GM21737 (cell line): ENCODE measurements at regions not wholly inside any gene's neighbourhood (a gene's known extent, or its start where the extent isn't known, plus 50 kb on each side); places are given as distances from the start of the nearest gene placed in this dataset.

Source experiments
- ATAC-seq: cut with Tn5 transposase; IDR thresholded peaks from one replicate; pipeline ENCODE4 v1.9.1; 2021; ENCODE audit warnings: mild to moderate bottlenecking, moderate library complexity; ENCODE audit not compliant: unreplicated experiment

DNA sequence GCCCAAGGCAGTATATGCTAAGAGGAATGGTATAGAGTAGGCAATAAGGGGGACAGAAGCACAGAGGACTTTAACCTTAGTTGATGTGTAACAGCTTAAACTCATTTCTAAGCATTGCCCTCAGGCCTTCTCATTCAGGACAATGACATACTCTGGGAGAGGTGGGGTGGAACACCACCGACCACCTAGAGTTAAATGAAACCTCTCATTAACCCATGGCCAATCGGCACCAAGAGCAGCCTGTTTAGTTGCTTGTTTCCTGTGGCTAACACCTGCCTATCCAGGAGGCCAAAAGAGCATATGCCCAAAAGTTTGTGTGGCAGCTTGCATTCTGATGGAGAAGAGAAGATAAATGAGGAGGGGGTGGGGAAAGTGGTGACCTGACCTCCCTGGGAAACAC is 50.0 kb downstream of the PABIR2 start:
- no peak for ATAC-seq

DNA sequence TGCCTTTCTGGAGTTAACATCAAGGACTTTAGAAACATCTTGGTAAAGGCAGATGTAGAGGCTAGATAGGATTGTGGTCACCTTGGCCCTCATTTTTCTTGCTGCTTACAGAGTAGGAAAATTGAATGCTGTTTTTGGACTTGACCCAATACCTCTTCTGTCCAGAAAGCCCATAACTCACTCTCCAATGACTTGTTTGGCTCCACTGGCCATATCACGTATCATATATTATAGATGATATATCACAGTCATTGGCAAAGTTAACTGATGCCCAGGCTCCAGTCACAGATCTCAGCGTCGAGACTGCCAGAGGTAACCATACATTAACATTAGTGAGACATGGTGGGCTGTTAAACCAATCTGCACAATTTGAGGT is 50.6 kb downstream of the PABIR2 start:
- ATAC-seq, result no peak

DNA sequence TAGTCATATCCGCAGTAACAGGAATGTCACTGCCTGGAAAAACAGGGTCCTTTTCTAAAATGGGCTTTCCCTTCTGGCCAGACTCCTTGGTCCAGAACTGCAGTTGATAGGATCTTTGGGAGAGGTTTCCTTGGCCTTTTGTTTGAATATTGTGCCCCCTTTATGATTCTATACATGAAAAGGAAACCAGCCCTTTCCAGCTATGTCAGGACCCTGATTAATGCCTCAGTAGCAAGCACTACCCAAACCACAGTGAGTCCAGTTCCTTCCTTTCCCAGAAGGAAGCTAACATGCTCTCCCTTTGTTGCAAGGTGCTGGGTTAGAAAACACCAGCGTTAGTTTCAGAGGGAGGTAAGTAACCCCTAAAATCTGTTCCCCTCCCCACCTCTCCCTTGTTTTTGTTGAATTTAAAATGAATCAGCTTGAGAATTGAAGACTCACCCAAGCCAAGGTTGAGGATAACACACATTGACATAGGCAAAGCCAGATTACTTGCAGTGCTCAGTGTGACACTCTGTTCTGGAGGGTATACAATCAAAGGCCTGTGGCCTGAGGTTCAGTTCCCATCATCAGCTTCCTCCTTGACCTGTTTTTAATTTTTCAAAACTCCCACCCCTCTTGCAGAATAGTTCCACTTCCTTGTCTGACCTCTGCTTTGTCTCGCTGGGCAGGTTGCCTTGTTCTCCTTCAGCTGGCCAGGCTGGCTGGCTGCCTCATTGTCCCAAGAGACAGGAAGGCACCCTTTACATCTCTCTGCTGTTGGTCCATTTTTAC is 51.2 kb downstream of the PABIR2 start:
- ATAC-seq, result no peak

DNA sequence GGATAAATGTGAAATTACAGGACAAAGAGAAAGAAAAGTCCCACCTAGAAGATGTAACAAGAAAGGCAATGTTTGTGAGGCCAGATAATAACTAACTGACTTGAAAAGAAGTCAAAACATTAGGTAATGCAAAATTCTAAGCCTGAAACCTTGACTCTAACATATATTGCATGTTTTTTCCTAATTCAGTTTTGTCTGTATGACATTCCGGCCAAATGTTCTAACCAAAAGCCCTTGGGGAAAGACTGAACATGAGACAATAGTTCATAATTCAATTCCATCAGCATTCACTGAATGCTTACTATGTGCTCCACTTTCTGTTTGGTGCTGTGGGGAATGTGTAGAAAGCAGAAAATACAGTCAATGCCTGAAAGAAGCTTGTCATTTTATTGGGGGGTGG is 53.9 kb downstream of the PABIR2 start:
- no peak for ATAC-seq

DNA sequence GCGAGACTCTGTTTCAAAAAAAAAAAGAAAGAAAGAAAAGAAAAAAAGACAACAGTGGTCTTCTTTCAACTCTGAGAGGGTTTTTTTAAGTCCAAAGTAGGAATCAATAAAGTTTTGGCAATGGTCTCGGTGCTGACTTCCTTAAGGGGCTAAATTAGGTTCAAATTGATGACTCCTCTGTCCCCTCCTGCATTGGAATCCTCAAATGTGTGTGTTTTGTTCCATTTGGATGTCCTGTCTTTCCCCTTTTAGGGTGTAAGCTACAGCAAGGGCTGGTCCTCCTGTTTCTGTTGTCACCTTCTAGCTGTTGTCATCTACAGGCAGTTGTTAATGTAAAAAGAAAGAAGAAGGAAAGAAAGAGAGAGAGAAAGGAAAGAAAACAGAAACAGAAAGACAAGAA is 54.4 kb downstream of the PABIR2 start:
- no peak for ATAC-seq

DNA sequence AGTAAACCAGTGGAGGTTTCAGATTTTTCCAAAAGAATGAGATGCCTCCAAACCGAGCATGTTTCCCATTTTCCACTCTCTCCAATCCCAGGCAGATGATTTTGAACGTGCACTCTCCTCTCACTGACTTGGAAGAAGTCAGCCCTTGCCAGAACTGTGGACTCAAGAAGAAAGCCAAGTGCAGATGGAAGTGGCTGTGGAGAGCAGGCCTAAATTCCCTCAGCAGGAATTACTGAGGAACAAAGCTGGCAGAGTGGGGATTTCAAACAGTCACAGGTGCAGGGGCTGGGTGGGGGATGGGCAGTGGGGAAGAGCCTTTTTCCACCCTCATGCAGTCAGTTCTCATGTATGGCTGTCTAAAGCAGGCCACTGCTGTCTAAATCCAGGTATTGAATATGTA is 55.3 kb downstream of the PABIR2 start:
- ATAC-seq, result no peak

DNA sequence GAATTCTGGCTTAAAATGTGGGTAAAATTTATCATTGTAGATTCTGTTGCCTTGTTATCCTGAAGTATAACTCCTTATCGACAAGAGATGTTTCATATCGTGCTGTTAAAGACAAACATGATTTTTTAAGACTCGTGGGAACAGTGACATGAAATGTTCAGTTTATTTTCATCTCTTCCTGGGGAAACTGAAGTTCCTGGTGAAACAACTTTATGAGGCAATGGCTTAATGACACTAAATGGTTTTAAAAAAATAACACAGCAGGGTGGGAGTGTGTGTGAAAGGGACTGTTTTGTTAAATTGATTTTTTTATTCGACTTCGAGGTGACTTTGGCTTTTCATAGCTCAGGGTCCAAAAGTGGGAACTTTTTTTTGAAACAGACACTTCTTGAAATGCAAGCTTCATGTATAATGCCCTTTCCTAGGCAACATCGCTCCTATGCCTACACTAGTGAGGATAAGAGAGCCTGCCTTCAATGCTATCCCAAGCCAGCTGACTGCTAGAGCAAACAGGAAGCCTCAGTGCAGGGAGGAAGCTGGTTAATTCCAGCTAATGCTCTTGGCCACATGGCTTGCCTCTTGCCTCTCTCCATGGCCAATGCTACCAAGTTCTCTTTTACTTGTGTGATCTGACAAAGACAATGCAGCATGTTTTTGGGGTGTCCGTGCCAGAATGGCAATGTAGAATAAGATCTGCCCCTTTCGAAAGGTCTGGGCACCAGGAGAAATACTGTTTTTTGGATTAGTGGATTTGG is 57.8 kb downstream of the PABIR2 start:
- ATAC-seq, result no peak

DNA sequence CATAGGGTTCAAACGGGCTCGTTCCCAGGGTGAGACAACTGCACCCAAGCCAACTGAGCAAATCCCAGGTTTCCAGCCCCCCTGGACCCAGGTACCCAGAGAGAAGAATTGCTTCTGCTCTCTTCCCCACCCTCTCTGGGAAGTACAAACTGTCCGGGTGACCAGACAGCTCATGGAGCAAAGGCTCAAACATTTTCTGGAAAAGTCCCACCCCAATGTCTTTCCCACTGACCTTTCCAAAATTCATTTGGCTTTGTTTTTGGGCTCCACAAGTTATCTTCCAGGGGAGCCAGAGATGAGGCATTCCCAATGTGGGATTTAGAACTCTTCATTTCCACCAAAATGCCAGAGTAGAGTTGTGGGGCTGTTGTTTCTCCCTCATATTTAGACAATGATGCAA is 58.6 kb downstream of the PABIR2 start:
- ATAC-seq, result no peak

DNA sequence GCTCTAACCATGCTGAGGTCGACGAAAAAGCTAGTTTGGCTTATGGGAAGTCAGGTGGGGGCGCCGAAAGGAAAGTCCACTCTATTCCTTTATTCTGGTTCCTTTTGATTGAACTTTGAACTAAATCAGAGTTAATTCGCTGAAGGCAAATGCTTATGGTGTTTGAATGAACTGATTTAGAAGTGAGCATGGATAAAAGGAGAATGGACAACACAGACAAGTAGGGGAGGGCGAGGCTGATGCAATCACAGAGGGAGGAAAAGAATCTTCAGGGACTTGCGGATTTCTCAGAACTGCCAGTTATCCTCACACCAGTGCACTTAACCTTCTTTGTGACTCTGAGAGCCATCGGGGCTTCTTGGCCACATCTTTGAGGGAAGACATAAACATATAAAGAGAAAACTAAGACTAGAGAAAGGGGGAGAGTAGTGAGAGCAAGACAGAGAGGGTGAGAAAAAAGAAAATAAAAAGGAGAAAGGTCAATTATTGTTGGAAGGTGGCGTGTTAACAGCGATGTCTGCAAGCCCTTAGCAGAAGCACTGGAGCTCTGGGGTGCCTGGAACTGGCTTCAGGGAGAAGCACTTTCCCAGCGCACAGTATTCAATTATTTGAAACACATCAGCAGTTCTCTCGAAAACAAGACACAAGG is 59.2 kb downstream of the PABIR2 start:
- ATAC-seq, result no peak

DNA sequence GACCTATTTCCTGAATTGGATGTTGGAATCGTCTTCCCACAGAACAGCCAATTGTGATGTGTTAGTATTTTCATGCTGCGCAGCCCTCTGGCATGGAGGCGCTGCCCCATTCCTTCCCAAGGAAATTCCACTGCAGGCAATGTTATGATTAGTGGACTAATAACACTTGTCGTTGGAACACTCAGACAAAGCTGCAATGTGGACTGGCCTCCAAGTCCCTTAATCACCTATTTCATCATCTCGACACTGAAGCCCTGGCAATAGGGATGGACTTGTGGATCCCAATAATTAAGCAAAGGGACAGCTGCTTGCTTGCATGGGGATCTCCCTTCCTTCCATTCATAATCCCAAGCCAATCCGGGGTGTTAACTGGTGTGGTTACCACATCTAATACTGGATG is 59.9 kb downstream of the PABIR2 start:
- no peak for ATAC-seq

DNA sequence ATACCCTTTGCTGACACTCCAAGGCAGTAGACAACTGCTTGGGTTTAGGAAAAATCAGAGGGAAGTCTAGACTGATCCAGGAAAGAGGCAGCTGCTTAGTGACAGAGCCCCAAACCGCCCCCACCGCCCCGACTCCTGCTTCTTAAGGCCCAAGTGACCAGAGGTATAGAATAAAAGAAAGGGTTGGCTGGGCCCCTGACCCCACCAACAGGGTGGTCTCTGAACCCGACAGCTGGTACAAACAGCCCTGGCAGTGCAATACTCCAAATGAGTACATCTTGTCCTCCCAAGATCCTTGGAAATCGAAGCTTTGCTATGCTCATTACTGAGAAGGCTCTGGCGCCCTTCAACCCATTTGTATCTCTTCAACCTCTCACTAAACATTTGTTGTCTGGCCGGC is 60.6 kb downstream of the PABIR2 start:
- ATAC-seq, result no peak

DNA sequence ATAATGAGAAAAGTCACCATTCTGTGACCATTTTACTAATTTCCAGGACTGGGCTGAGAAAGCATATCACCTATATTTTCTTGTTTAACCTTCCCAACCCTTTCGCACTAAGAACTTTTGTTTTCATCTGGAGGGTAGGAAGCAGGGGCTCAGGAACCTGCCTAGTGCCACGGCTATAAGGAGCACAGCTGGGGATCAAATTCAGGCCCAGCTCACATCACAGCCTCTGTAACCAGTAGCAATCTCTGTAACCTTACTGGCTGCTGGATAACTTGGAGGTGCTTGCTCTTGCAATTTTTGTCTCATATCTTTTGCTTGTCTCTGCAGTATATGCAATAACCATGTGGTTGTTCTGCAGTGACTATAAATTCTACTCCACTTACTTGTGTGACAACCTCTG is 62.0 kb downstream of the PABIR2 start:
- ATAC-seq, result no peak

DNA sequence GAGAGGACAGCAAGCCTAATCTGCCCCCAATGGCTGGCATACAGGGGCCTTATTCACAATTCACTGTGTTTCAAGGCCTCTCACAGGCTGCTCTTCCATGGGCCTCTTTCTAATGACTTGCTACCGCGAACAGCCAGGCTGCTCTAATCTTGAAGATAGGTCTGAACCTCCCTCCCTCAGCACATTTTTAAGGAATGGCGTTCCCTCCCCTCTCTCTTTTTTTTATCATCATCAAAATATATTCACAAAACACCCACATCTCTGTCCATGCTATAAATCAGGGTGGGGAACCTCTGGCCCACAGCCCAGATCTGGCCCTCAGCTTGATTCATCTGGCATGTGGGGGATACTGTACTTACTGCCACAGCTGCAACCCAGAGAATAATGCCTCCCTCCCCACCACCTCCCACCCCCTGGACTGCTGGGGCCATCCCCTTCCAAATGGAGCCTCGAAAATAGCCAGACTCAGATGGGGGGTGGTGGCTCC is 62.5 kb downstream of the PABIR2 start:
- ATAC-seq, result no peak

DNA sequence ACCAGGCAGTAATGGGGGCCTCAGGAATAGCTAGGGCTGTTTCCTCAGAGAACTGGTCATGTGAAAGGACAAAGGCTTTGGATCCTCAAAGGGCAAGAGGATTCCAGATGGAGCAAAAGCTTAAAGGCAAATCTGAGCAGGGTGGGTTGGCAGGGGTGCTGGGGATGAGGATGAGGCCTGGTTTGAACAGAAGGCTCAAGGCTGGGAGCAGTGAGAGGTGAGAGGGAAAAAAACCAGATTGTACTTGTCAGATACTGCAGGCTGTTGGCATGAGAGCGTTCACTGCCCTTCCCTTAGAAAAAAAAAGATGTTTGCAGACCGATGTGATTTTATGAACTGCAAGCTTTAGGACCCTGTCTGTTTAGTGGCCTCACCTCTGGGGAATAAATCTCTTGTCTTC is 63.4 kb downstream of the PABIR2 start:
- ATAC-seq, result no peak

DNA sequence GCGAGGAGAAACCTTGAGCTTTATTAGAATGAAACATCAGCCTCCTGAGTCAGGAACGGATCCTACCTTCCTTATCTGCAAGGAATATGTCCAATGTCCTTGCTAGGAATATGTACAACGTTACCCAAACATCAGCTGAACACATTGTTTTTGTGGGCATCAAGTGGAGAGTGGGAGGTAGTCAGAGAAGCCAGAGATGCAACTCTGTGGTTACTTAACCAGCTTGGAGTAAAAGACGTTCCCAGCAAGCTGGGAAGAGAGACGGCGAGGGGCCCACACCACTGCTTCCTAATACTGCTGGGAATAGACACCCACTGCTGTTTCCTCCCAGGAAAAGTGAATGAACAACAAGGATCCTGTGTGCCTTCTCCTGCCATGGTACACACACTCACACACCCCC is 64.3 kb downstream of the PABIR2 start:
- no peak for ATAC-seq

DNA sequence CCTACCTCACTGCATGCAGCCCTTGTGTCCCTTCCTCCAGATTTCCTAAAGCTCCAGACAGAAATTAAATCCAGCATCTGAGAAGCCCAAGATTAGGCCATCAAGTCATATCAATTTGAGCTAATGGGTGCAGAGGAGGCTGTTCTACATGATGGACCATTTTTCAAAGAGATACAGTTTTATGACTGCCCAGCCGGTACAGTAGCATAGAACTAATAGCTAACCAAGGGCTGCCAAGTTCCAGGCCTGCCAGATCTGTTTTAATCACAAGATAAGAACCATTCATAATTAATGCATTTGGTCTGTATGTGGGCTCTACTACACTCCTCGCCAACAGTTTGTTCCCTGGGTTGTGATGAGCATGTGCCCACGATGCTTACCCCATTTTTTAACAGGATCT is 64.9 kb downstream of the PABIR2 start:
- no peak for ATAC-seq

DNA sequence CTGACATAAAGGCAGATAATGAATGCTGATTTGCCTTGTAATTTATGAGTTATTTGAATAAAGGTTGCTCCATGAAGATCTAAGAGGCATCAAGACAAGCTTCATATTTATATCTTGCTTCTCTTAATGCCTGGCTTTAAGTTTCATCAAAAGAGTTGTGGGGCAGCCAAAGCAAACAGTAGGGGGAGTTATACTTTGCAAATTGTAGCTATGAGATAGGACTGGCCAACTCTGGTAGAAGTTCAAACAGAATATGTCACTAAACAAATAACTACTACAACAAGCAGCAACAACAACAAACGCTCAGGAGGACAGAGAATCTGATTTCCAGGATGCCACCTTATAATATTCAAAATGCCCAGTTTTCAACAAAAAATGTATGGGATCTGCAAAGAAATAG is 69.1 kb upstream of the PLAC1 start:
- no peak for ATAC-seq

DNA sequence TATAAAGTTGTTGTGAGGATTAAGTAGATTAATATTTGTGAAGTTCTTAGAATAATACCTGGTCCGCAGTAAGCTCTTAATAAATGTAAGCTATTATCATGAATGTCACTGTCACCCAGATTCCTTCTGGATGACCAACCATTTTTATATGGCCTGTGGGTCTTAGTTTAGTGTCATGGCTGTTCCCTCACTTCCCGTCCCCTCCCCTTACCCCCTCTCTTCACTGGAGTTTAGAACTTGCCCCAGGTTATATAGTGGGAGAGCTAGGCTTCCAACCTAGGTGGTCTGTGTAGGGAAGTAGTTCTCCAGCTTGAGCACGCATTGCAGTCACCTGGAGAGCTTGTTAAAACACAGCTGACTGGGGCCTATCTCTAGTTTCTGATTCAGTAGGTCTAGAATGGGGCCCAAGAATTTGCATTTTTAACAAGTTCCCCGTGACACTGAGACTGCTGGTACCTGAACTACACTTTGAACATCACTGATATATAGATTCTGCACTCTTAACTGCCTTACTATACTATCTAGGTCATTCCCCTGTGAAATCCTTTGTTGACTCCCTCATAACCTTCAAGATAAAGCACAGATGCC is 66.9 kb upstream of the PLAC1 start:
- ATAC-seq, result no peak

DNA sequence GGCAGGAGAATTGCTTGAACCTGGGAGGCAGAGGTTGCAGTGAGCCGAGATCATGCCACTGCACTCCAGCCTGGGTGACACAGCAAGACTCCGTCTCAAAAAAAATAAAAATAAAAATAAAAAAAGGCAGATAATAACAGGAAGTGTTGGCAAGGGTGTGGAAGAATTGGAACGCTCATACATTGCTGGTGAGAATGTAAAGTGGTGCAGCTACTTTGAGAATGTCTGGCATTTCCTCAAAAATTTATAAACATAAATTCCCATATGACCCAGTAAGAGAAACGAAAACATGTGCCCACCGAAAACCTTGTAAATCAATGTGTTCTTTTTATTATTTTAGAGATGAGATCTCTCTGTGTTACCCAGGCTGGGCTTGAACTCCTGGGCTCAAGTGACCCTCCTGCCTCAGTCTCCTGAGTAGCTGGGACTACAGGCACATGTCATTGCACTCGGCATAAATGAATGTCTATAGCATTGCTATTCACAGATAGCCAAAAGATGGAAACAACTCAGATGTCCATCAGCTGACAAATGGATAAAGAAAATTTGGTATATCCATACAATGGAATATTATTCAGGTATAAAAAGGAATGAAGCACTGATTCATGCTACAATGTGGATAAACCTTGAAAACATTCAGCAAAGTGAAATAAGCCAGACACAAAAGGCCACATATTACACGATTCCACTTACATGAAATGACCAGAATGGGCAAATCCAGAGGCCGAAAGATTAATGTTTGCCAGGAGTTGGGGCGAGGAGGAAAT is 63.7 kb upstream of the PLAC1 start:
- ATAC-seq, result no peak

DNA sequence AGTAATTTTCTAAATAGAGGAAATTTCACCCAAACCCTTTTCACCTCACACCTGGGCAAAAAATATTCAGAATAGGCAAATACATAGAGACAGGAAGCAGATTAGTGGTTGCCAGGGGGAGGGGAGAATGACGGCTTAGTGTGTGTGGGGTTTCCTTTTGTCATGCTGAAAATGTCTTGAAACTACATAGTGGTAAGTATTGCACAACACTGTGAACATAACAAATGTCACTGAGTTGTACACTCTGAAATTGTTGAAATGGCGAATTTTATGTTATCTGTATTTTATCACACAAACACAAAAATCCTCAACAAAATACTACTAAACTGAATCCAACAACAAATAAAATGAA is 60.7 kb upstream of the PLAC1 start:
- peak; percentile 52 for ATAC-seq
